ENCODE measurements at regions not wholly inside any gene's neighbourhood (a gene's known extent, or its start where the extent isn't known, plus 50 kb on each side); places are given as distances from the start of the nearest gene placed in this dataset.
"Not testable (repeated sequence)": the region's sequence is repeated elsewhere in the genome, so short reads cannot be mapped to it uniquely, and the experiment has no call there.

- Mint-ChIP-seq H3K9me3 (peaks cover 25% of the 10 kb centered on the region), H3K4me1 (peaks cover 12% of the 10 kb centered on the region), H3K4me3 (no peak overlapping the region), H3K27ac (no peak overlapping the region), H3K36me3 (peaks cover 20% of the 10 kb centered on the region), H3K27me3 (ENCODE audit: low read depth) (peaks cover 3% of the 10 kb centered on the region; the same call in 1 of the 2 replicates)
- no peak for DNase-seq (ENCODE audit: low spot score)
- no peak for ATAC-seq
- TF ChIP-seq, protein P1, sequence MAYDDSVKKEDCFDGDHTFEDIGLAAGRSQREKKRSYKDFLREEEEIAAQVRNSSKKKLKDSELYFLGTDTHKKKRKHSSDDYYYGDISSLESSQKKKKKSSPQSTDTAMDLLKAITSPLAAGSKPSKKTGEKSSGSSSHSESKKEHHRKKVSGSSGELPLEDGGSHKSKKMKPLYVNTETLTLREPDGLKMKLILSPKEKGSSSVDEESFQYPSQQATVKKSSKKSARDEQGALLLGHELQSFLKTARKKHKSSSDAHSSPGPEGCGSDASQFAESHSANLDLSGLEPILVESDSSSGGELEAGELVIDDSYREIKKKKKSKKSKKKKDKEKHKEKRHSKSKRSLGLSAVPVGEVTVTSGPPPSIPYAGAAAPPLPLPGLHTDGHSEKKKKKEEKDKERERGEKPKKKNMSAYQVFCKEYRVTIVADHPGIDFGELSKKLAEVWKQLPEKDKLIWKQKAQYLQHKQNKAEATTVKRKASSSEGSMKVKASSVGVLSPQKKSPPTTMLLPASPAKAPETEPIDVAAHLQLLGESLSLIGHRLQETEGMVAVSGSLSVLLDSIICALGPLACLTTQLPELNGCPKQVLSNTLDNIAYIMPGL (CRISPR knock-in tag; IDR thresholded peaks at IDR 0.05) = no peak
- TF ChIP-seq STAT6 (CRISPR knock-in tag; conservative IDR thresholded peaks at IDR 0.05; ENCODE audit: low read depth) = no peak
- TF ChIP-seq, protein P2, sequence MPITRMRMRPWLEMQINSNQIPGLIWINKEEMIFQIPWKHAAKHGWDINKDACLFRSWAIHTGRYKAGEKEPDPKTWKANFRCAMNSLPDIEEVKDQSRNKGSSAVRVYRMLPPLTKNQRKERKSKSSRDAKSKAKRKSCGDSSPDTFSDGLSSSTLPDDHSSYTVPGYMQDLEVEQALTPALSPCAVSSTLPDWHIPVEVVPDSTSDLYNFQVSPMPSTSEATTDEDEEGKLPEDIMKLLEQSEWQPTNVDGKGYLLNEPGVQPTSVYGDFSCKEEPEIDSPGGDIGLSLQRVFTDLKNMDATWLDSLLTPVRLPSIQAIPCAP (CRISPR knock-in tag; IDR thresholded peaks at IDR 0.05) = no peak
- TF ChIP-seq ARID4B (CRISPR knock-in tag; IDR thresholded peaks at IDR 0.05; ENCODE audit: borderline replicate concordance) = no peak
- TF ChIP-seq NFATC4 (CRISPR knock-in tag; IDR thresholded peaks at IDR 0.05) = no peak
- no peak for TF ChIP-seq CDX4 (CRISPR knock-in tag; IDR thresholded peaks at IDR 0.05; ENCODE audit: borderline replicate concordance)
- TF ChIP-seq, protein P3, sequence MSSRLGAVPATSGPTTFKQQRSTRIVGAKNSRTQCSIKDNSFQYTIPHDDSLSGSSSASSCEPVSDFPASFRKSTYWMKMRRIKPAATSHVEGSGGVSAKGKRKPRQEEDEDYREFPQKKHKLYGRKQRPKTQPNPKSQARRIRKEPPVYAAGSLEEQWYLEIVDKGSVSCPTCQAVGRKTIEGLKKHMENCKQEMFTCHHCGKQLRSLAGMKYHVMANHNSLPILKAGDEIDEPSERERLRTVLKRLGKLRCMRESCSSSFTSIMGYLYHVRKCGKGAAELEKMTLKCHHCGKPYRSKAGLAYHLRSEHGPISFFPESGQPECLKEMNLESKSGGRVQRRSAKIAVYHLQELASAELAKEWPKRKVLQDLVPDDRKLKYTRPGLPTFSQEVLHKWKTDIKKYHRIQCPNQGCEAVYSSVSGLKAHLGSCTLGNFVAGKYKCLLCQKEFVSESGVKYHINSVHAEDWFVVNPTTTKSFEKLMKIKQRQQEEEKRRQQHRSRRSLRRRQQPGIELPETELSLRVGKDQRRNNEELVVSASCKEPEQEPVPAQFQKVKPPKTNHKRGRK (CRISPR knock-in tag; IDR thresholded peaks at IDR 0.05; ENCODE audit: borderline replicate concordance) = no peak
- TF ChIP-seq USF2 (CRISPR knock-in tag; IDR thresholded peaks at IDR 0.05) = no peak
- no peak for TF ChIP-seq ZNF219 (CRISPR knock-in tag; IDR thresholded peaks at IDR 0.05; ENCODE audit: borderline replicate concordance)
- no peak for TF ChIP-seq ZBTB21 (CRISPR knock-in tag; IDR thresholded peaks at IDR 0.05; ENCODE audit: borderline replicate concordance)
- no peak for TF ChIP-seq CTCF (IDR thresholded peaks at IDR 0.05)
- TF ChIP-seq IRF2 (CRISPR knock-in tag; IDR thresholded peaks at IDR 0.05; ENCODE audit: borderline replicate concordance, low read depth) = no peak
- ChIA-PET POLR2A (no interaction called here), CTCF (no interaction called here)
Observed at GRCh38 chr3:137588871-137589270, 175.2 kb upstream of the SOX14 start.

- Mint-ChIP-seq H3K36me3 (peaks cover 25% of the 10 kb centered on the region), H3K4me1 (peaks cover 23% of the 10 kb centered on the region), H3K9me3 (peaks cover 34% of the 10 kb centered on the region)
- POLR2A ChIA-PET; CTCF ChIA-PET; H3K27me3 Mint-ChIP-seq (ENCODE audit: low read depth); H3K4me3 Mint-ChIP-seq; ATAC-seq; H3K27ac Mint-ChIP-seq; DNase-seq (ENCODE audit: low spot score): not testable (repeated sequence)
Observed at GRCh38 chr3:137595415-137595814, 168.7 kb upstream of the SOX14 start.

Data from WTC11 (cell line).